DND-41 (cell line): ENCODE measurements at regions not wholly inside any gene's neighbourhood (a gene's known extent, or its start where the extent isn't known, plus 50 kb on each side); places are given as distances from the start of the nearest gene placed in this dataset.

Source experiments
- ATAC-seq: fragments of 200-7000 bp; cut with Tn5 transposase; 3 replicates; pipeline ENCODE4 v1.9.1; 2021; ENCODE audit warnings: low read depth; ENCODE audit not compliant: insufficient read depth
- DNase-seq: peaks from one replicate; pipeline ENCODE4 v3.0.0-alpha.2; 2020
- H2AFZ ChIP-seq: 2 replicates; pipeline ENCODE4 v1.6.0; 2012; ENCODE audit warnings: low read depth, low read length
- H3K27ac ChIP-seq: 2 replicates; pipeline ENCODE4 v1.5.1; 2012; ENCODE audit warnings: low read length, inconsistent platforms
- H3K27me3 ChIP-seq: fragments of 200-600 bp; sonication (generic); 2 replicates; pipeline ENCODE4 v1.6.0; 2012; ENCODE audit warnings: low read length, mild to moderate bottlenecking, inconsistent platforms; ENCODE audit not compliant: insufficient read depth, poor library complexity
- H3K36me3 ChIP-seq: 2 replicates; pipeline ENCODE4 v1.5.1; 2012; ENCODE audit warnings: low read length, inconsistent platforms; ENCODE audit not compliant: insufficient read depth
- H3K4me1 ChIP-seq: 2 replicates; pipeline ENCODE4 v1.5.1; 2012; ENCODE audit warnings: mild to moderate bottlenecking, low read length; ENCODE audit not compliant: insufficient read depth
- H3K4me2 ChIP-seq: 2 replicates; pipeline ENCODE4 v1.6.0; 2012; ENCODE audit warnings: mild to moderate bottlenecking, moderate library complexity, low read length, inconsistent platforms; ENCODE audit not compliant: insufficient read depth
- H3K4me3 ChIP-seq, 2 experiments: fragments of 200-600 bp in 1 of 2; shearing (Covaris generic) in 1 of 2; 2 replicates each; pipeline ENCODE4 v1.5.1; 2012 to 2016; ENCODE audit warnings: inconsistent platforms in 2 of 2, low read length in 2 of 2, mild to moderate bottlenecking in 2 of 2, low read depth in 1 of 2, moderate library complexity in 1 of 2
- H3K79me2 ChIP-seq: 2 replicates; pipeline ENCODE4 v1.6.0; 2012; ENCODE audit warnings: low read length, inconsistent platforms; ENCODE audit not compliant: insufficient read depth
- H3K9ac ChIP-seq: 2 replicates; pipeline ENCODE4 v1.6.0; 2012; ENCODE audit warnings: low read depth, mild to moderate bottlenecking, inconsistent platforms, low read length, moderate library complexity
- H3K9me3 ChIP-seq: 2 replicates; pipeline ENCODE4 v1.5.1; 2012; ENCODE audit warnings: low read length, moderate library complexity, mild to moderate bottlenecking, inconsistent platforms; ENCODE audit not compliant: insufficient read depth, severe bottlenecking
- H4K20me1 ChIP-seq: 2 replicates; pipeline ENCODE4 v1.6.0; 2012; ENCODE audit warnings: low read length; ENCODE audit not compliant: insufficient read depth
- CTCF ChIP-seq: IDR thresholded peaks from 2 replicates; pipeline ENCODE4 v1.5.1; 2012; ENCODE audit warnings: borderline replicate concordance, low read length, moderate library complexity, mild to moderate bottlenecking; ENCODE audit not compliant: poor library complexity, severe bottlenecking; ENCODE audit errors: extremely low read depth
- EZH2 ChIP-seq: IDR thresholded peaks from 3 replicates; pipeline ENCODE4 v1.6.1; 2012; ENCODE audit warnings: borderline replicate concordance, low read depth, mild to moderate bottlenecking, moderate library complexity, low read length, inconsistent platforms; ENCODE audit not compliant: severe bottlenecking

- no peak overlapping the region for H3K4me3 ChIP-seq
- H3K79me2 ChIP-seq = no peaks in the 10 kb centered on the region
- no peaks in the 10 kb centered on the region for H3K4me1 ChIP-seq
- H3K27me3 ChIP-seq = no peaks in the 10 kb centered on the region
- ATAC-seq (no peak), DNase-seq (no peak)
- H2AFZ ChIP-seq = no peak overlapping the region
- H3K27ac ChIP-seq = no peak overlapping the region
- TF ChIP-seq EZH2 (no peak), CTCF (no peak)
- no peaks in the 10 kb centered on the region for H3K9me3 ChIP-seq
- no peak overlapping the region for H3K9ac ChIP-seq
- H3K36me3 ChIP-seq = no peaks in the 10 kb centered on the region
- no peak overlapping the region for H3K4me2 ChIP-seq
- H4K20me1 ChIP-seq = no peaks in the 10 kb centered on the region
These were observed 816.9 kb upstream of the HS3ST5 start for GRCh38 chr6:115159733-115160132.

DNA sequence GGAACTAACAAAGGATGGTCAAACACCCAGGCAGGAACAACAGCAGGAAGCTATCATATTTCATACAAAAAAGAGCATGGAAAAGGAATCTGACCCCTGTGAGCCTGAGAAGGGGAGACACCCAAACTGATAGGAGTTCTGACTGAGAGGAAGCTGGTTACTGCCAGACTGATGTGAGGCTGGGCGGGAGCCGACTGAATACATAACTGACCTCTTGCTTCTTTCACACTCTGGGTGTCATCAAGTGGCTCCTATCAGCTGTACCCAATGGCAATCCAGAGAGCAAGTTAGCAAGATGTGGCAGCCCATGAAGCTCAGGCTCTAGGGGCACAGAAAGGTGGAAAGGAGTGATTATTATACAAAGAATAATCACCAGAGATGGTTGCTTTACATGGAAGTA lies 795.1 kb upstream of the HS3ST5 start:
- no peaks in the 10 kb centered on the region for H3K4me1 ChIP-seq
- no peaks in the 10 kb centered on the region for H3K36me3 ChIP-seq
- TF ChIP-seq EZH2 (no peak), CTCF (no peak)
- H4K20me1 ChIP-seq = no peaks in the 10 kb centered on the region
- H3K4me3 ChIP-seq = no peak overlapping the region
- no peak for DNase-seq
- no peaks in the 10 kb centered on the region for H3K9me3 ChIP-seq
- H3K27ac ChIP-seq = no peak overlapping the region
- no peak overlapping the region for H2AFZ ChIP-seq
- ATAC-seq = no peak
- H3K79me2 ChIP-seq = no peaks in the 10 kb centered on the region
- no peaks in the 10 kb centered on the region for H3K27me3 ChIP-seq
- no peak overlapping the region for H3K4me2 ChIP-seq
- H3K9ac ChIP-seq = no peak overlapping the region

DNA sequence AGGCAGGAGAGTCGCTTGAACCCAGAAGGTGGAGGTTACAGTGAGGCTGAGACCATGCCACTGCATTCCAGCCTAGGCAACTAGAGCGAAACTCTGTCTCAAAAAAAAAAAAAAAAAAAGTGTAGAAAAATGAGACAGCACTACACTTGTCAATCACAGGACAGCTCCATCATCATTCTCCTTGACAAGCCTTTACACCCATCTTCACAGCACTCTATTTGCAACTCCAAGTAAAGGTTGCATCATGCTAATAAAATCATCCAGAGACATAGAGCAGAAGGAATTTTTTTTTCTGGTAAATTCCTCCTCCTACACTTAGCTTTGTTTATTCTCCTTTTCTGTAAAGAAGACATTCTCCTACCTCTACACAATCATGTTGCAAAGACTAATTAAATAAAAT lies 791.0 kb upstream of the HS3ST5 start:
- H4K20me1 ChIP-seq = no peaks in the 10 kb centered on the region
- no peak overlapping the region for H3K9ac ChIP-seq
- no peak overlapping the region for H3K4me3 ChIP-seq
- H3K4me2 ChIP-seq = no peak overlapping the region
- no peak overlapping the region for H2AFZ ChIP-seq
- ATAC-seq (no peak), DNase-seq (no peak)
- H3K79me2 ChIP-seq = no peaks in the 10 kb centered on the region
- no peak for TF ChIP-seq CTCF
- no peak for TF ChIP-seq EZH2
- peaks cover 9% of the 10 kb centered on the region for H3K9me3 ChIP-seq
- H3K27me3 ChIP-seq = no peaks in the 10 kb centered on the region
- H3K36me3 ChIP-seq = no peaks in the 10 kb centered on the region
- no peak overlapping the region for H3K27ac ChIP-seq
- no peaks in the 10 kb centered on the region for H3K4me1 ChIP-seq
